ENCODE measurements at regions not wholly inside any gene's neighbourhood (a gene's known extent, or its start where the extent isn't known, plus 50 kb on each side); places are given as distances from the start of the nearest gene placed in this dataset.

GRCh38 chr16:80142281-80142680 lies 398.5 kb upstream of the DYNLRB2 start:
- peaks cover 0 to 4% (median 0%) of the 10 kb centered on the region in 9 donors for H3K27me3 ChIP-seq
- no peak for ATAC-seq
- peaks cover 0 to 13% (median 0%) of the 10 kb centered on the region in 12 donors for H3K9me3 ChIP-seq
- H3K4me3 ChIP-seq = no peak overlapping the region
- no peak for TF ChIP-seq POLR2A (IDR thresholded peaks at IDR 0.05)
- TF ChIP-seq CTCF (IDR thresholded peaks at IDR 0.05) = no peak
- H3K36me3 ChIP-seq = no peaks in the 10 kb centered on the region
- H3K27ac ChIP-seq = no peak overlapping the region
- no peak for DNase-seq
- intact Hi-C loops (cut with DNase I) = no loop called here
- 55 to 61% (median 57%) methylated on average over 6 of the region's 6 CpGs for WGBS, 4 donors
- no peaks in the 10 kb centered on the region for H3K4me1 ChIP-seq

GRCh38 chr16:80129791-80130190 lies 411.0 kb upstream of the DYNLRB2 start:
- no peak overlapping the region for H3K4me3 ChIP-seq
- peaks cover 0 to 6% (median 0%) of the 10 kb centered on the region in 12 donors for H3K4me1 ChIP-seq
- intact Hi-C loops (cut with DNase I) = no loop called here
- peaks cover 0 to 10% (median 0%) of the 10 kb centered on the region in 12 donors for H3K9me3 ChIP-seq
- H3K27ac ChIP-seq = no peak overlapping the region
- no peak for TF ChIP-seq CTCF (IDR thresholded peaks at IDR 0.05)
- 42 to 51% (median 48%) methylated on average over 4 of the region's 4 CpGs for WGBS, 4 donors
- no peaks in the 10 kb centered on the region for H3K27me3 ChIP-seq
- ATAC-seq (no peak), DNase-seq (no peak)
- no peaks in the 10 kb centered on the region for H3K36me3 ChIP-seq

GRCh38 chr16:80125677-80126076 lies 415.1 kb upstream of the DYNLRB2 start:
- intact Hi-C loops (cut with DNase I) = no loop called here
- no peak overlapping the region for H3K4me3 ChIP-seq
- no peak overlapping the region for H3K27ac ChIP-seq
- ATAC-seq = peak; percentile 39 to 59 (median 51)
- no peaks in the 10 kb centered on the region for H3K36me3 ChIP-seq
- TF ChIP-seq CTCF (IDR thresholded peaks at IDR 0.05) (no peak), POLR2A (IDR thresholded peaks at IDR 0.05) (no peak)
- no peaks in the 10 kb centered on the region for H3K27me3 ChIP-seq
- 68 to 73% (median 72%) methylated on average over 5 of the region's 5 CpGs for WGBS, 4 donors
- H3K4me1 ChIP-seq = peaks cover 0 to 26% (median 0%) of the 10 kb centered on the region in 12 donors
- no peaks in the 10 kb centered on the region for H3K9me3 ChIP-seq
- peak in 4 of 5 donors; percentile 32 to 58 (median 42) for DNase-seq

- Histone ChIP-seq H3K9me3 (no peaks in the 10 kb centered on the region), H3K27ac (no peak overlapping the region), H3K27me3 (peaks cover 0 to 9% (median 0%) of the 10 kb centered on the region in 9 donors), H3K36me3 (no peaks in the 10 kb centered on the region), H3K4me3 (no peak overlapping the region), H3K4me1 (peaks cover 0 to 26% (median 0%) of the 10 kb centered on the region in 12 donors)
- intact Hi-C loops (cut with DNase I) = no loop called here
- TF ChIP-seq CTCF (IDR thresholded peaks at IDR 0.05) (no peak), POLR2A (IDR thresholded peaks at IDR 0.05) (no peak)
- no peak for DNase-seq
- ATAC-seq = peak in 1 of 4 donors; percentile 54
- WGBS, 4 donors = 14 to 63% (median 25%) methylated on average over 1 of the region's 1 CpG
Observed at GRCh38 chr16:80123189-80123588, 417.6 kb upstream of the DYNLRB2 start.
